ENCODE measurements at regions not wholly inside any gene's neighbourhood (a gene's known extent, or its start where the extent isn't known, plus 50 kb on each side); places are given as distances from the start of the nearest gene placed in this dataset.

GRCh38 chr1:217078959-217079358 lies 355.7 kb upstream of the ESRRG start:
- Histone ChIP-seq H3K79me2 (ENCODE audit: control insufficient read depth, insufficient read depth, low read length) (no peaks in the 10 kb centered on the region), H2AFZ (ENCODE audit: low read length) (no peak overlapping the region), H3K9me3 (ENCODE audit: control insufficient read depth, insufficient read depth, low read depth, low read length) (no peaks in the 10 kb centered on the region), H3K27ac (ENCODE audit: insufficient read depth, low read length) (no peak overlapping the region), H3K4me2 (ENCODE audit: extremely low read depth, insufficient read depth, low read length) (no peak overlapping the region), H3K27me3 (ENCODE audit: control insufficient read depth, insufficient read depth, low read length) (no peaks in the 10 kb centered on the region), H3K36me3 (ENCODE audit: control insufficient read depth, insufficient read depth, low read length) (no peaks in the 10 kb centered on the region), H3K4me3 (replicated peaks in 1 of 4; ENCODE audit: control extremely low read depth in 1 of 4, insufficient read depth in 1 of 4, low read depth in 3 of 4, low read length in 4 of 4) (no peak overlapping the region), H3K4me1 (ENCODE audit: control insufficient read depth, extremely low read depth, insufficient read depth, low read length) (no peaks in the 10 kb centered on the region), H3K9ac (ENCODE audit: insufficient read depth, low read length) (no peak overlapping the region), H4K20me1 (ENCODE audit: control insufficient read depth, extremely low read depth, insufficient read depth, low read length) (no peaks in the 10 kb centered on the region)
- no peak for TF ChIP-seq EZH2 (IDR thresholded peaks at IDR 0.05; ENCODE audit: low read length, missing control alignments)
- TF ChIP-seq, protein P1, sequence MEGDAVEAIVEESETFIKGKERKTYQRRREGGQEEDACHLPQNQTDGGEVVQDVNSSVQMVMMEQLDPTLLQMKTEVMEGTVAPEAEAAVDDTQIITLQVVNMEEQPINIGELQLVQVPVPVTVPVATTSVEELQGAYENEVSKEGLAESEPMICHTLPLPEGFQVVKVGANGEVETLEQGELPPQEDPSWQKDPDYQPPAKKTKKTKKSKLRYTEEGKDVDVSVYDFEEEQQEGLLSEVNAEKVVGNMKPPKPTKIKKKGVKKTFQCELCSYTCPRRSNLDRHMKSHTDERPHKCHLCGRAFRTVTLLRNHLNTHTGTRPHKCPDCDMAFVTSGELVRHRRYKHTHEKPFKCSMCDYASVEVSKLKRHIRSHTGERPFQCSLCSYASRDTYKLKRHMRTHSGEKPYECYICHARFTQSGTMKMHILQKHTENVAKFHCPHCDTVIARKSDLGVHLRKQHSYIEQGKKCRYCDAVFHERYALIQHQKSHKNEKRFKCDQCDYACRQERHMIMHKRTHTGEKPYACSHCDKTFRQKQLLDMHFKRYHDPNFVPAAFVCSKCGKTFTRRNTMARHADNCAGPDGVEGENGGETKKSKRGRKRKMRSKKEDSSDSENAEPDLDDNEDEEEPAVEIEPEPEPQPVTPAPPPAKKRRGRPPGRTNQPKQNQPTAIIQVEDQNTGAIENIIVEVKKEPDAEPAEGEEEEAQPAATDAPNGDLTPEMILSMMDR (conservative IDR thresholded peaks at IDR 0.05 in 1 of 2, IDR thresholded peaks at IDR 0.05 in 1 of 2; ENCODE audit: low read depth in 1 of 2, low read length in 2 of 2), result no peak
- DNase-seq (ENCODE audit: low read depth in 2 of 2), result no peak

DNA sequence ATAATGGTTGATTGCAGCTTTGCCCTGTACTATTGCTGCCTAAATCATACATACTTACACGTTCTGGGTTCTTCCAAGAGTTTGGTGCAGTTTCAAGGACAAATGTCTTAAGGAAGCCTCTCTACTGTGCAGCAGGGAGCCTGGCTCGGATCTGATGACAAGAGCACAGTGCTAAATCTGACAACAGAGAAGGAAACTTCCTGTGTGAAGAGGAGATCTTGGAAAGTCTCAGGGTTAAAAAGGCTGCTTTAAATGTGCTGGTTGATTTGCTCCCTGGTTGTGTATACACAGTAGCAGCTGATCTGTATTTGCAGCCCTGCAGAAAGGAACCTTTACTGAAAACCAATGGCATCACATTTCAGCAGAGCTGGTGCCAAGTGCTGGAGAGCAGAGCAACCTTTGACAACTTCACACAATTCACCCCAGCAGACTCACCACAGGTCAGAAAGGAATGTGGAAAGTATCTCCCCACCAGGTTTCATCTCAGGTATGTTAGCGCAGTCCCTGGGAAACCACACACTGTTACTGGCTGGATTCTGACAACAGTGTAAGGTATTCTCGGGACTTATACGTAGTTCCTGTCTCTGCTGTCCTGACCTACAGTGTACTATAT lies 355.0 kb upstream of the ESRRG start:
- no peak overlapping the region for H2AFZ ChIP-seq (ENCODE audit: low read length)

GRCh38 chr1:217077426-217077825 lies 354.2 kb upstream of the ESRRG start:
- H3K27ac ChIP-seq (ENCODE audit: insufficient read depth, low read length), result no peak overlapping the region
- TF ChIP-seq, protein P1 (conservative IDR thresholded peaks at IDR 0.05 in 1 of 2, IDR thresholded peaks at IDR 0.05 in 1 of 2; ENCODE audit: low read depth in 1 of 2, low read length in 2 of 2), result no peak
- TF ChIP-seq EZH2 (IDR thresholded peaks at IDR 0.05; ENCODE audit: low read length, missing control alignments), result no peak
- no peak overlapping the region for H3K9ac ChIP-seq (ENCODE audit: insufficient read depth, low read length)
- no peaks in the 10 kb centered on the region for H3K36me3 ChIP-seq (ENCODE audit: control insufficient read depth, insufficient read depth, low read length)
- H3K4me3 ChIP-seq (replicated peaks in 1 of 4; ENCODE audit: control extremely low read depth in 1 of 4, insufficient read depth in 1 of 4, low read depth in 3 of 4, low read length in 4 of 4), result no peak overlapping the region
- no peaks in the 10 kb centered on the region for H3K79me2 ChIP-seq (ENCODE audit: control insufficient read depth, insufficient read depth, low read length)
- no peak overlapping the region for H2AFZ ChIP-seq (ENCODE audit: low read length)
- no peaks in the 10 kb centered on the region for H3K27me3 ChIP-seq (ENCODE audit: control insufficient read depth, insufficient read depth, low read length)
- H3K4me1 ChIP-seq (ENCODE audit: control insufficient read depth, extremely low read depth, insufficient read depth, low read length), result no peaks in the 10 kb centered on the region
- H3K9me3 ChIP-seq (ENCODE audit: control insufficient read depth, insufficient read depth, low read depth, low read length), result no peaks in the 10 kb centered on the region
- H3K4me2 ChIP-seq (ENCODE audit: extremely low read depth, insufficient read depth, low read length), result no peak overlapping the region
- H4K20me1 ChIP-seq (ENCODE audit: control insufficient read depth, extremely low read depth, insufficient read depth, low read length), result no peaks in the 10 kb centered on the region
- DNase-seq (ENCODE audit: low read depth in 2 of 2), result no peak

More for the DNA sequence above, 355.0 kb upstream of the ESRRG start:
- no peak overlapping the region for H3K4me2 ChIP-seq (ENCODE audit: extremely low read depth, insufficient read depth, low read length)
- H3K9ac ChIP-seq (ENCODE audit: insufficient read depth, low read length), result no peak overlapping the region
- no peaks in the 10 kb centered on the region for H4K20me1 ChIP-seq (ENCODE audit: control insufficient read depth, extremely low read depth, insufficient read depth, low read length)
- H3K4me3 ChIP-seq (replicated peaks in 1 of 4; ENCODE audit: control extremely low read depth in 1 of 4, insufficient read depth in 1 of 4, low read depth in 3 of 4, low read length in 4 of 4), result no peak overlapping the region
- H3K79me2 ChIP-seq (ENCODE audit: control insufficient read depth, insufficient read depth, low read length), result no peaks in the 10 kb centered on the region
- no peaks in the 10 kb centered on the region for H3K9me3 ChIP-seq (ENCODE audit: control insufficient read depth, insufficient read depth, low read depth, low read length)
- no peaks in the 10 kb centered on the region for H3K27me3 ChIP-seq (ENCODE audit: control insufficient read depth, insufficient read depth, low read length)
- H3K27ac ChIP-seq (ENCODE audit: insufficient read depth, low read length), result no peak overlapping the region
- no peak for TF ChIP-seq EZH2 (IDR thresholded peaks at IDR 0.05; ENCODE audit: low read length, missing control alignments)
- TF ChIP-seq, protein P1 (conservative IDR thresholded peaks at IDR 0.05 in 1 of 2, IDR thresholded peaks at IDR 0.05 in 1 of 2; ENCODE audit: low read depth in 1 of 2, low read length in 2 of 2), result no peak
- no peaks in the 10 kb centered on the region for H3K36me3 ChIP-seq (ENCODE audit: control insufficient read depth, insufficient read depth, low read length)
- H3K4me1 ChIP-seq (ENCODE audit: control insufficient read depth, extremely low read depth, insufficient read depth, low read length), result no peaks in the 10 kb centered on the region
- DNase-seq (ENCODE audit: low read depth in 2 of 2), result peak; percentile 21 to 35

Data from fibroblast of lung (primary cell).